ENCODE measurements at regions not wholly inside any gene's neighbourhood (a gene's known extent, or its start where the extent isn't known, plus 50 kb on each side); places are given as distances from the start of the nearest gene placed in this dataset.
"Not testable (repeated sequence)": the region's sequence is repeated elsewhere in the genome, so short reads cannot be mapped to it uniquely, and the experiment has no call there.

DNA sequence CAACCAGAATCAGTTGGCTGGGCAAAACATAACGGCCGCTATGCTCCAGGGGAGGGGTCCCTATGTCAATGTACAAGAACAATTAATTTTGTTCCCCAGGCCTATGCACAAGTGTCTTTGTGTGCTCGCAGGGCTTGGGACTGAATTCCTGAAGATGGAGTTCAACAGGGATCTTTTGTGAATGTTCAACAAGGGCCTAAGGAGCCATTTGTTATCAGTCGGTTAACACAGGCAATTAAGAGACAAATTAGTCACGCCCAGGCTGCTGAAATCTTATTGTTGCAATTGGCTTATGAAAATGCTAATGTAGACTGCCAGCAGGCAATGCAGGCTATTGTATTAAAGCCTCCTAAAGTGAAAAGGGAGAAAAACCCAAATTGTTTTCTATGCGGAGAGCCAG lies 117.5 kb downstream of the ZNF429 start:
- no peak for TF ChIP-seq CTCF (IDR thresholded peaks at IDR 0.05)
- intact Hi-C loops (cut with DNase I) = no loop called here

GRCh38 chr19:21621671-21622070 lies 116.3 kb downstream of the ZNF429 start:
- H3K9ac ChIP-seq (ENCODE audit: low read depth in 2 of 2, low read length in 2 of 2) = no peak overlapping the region
- no peaks in the 10 kb centered on the region for H3K36me3 ChIP-seq
- no peaks in the 10 kb centered on the region for H3K4me1 ChIP-seq
- H3K27me3 ChIP-seq = no peaks in the 10 kb centered on the region
- H3K4me3 ChIP-seq = no peak overlapping the region
- intact Hi-C loops (cut with DNase I) = no loop called here
- DNase-seq = no peak
- no peak overlapping the region for H3K27ac ChIP-seq
- no peak for TF ChIP-seq CTCF (IDR thresholded peaks at IDR 0.05)
- no peaks in the 10 kb centered on the region for H3K9me3 ChIP-seq

More for the DNA sequence above, 117.5 kb downstream of the ZNF429 start:
- Histone ChIP-seq H3K36me3 (no peaks in the 10 kb centered on the region), H3K9ac (ENCODE audit: low read depth in 2 of 2, low read length in 2 of 2) (no peak overlapping the region), H3K9me3 (no peaks in the 10 kb centered on the region), H3K4me3 (no peak overlapping the region), H3K4me1 (no peaks in the 10 kb centered on the region), H3K27me3 (no peaks in the 10 kb centered on the region), H3K27ac (no peak overlapping the region)
- no peak for DNase-seq

- DNase-seq = no peak
- H3K36me3 ChIP-seq = no peaks in the 10 kb centered on the region
- H3K9me3 ChIP-seq = no peaks in the 10 kb centered on the region
- intact Hi-C loops (cut with DNase I) = no loop called here
- no peak for TF ChIP-seq CTCF (IDR thresholded peaks at IDR 0.05)
- no peak overlapping the region for H3K9ac ChIP-seq (ENCODE audit: low read depth in 2 of 2, low read length in 2 of 2)
- H3K4me3 ChIP-seq = no peak overlapping the region
- H3K27ac ChIP-seq = no peak overlapping the region
- H3K27me3 ChIP-seq = no peaks in the 10 kb centered on the region
- no peaks in the 10 kb centered on the region for H3K4me1 ChIP-seq
Measured at GRCh38 chr19:21617740-21618339, 112.4 kb downstream of the ZNF429 start.

- H3K4me1 ChIP-seq; H3K27ac ChIP-seq; H3K27me3 ChIP-seq; H3K9ac ChIP-seq (ENCODE audit: low read depth in 2 of 2, low read length in 2 of 2); H3K36me3 ChIP-seq; H3K4me3 ChIP-seq; DNase-seq; intact Hi-C loops (cut with DNase I); H3K9me3 ChIP-seq: not testable (repeated sequence)
Measured at GRCh38 chr19:21614776-21615175, 109.4 kb downstream of the ZNF429 start.

- intact Hi-C loops (cut with DNase I); H3K27ac ChIP-seq; H3K4me1 ChIP-seq; H3K36me3 ChIP-seq; H3K9me3 ChIP-seq; H3K27me3 ChIP-seq; H3K9ac ChIP-seq (ENCODE audit: low read depth in 2 of 2, low read length in 2 of 2); H3K4me3 ChIP-seq; DNase-seq: not testable (repeated sequence)
Measured at GRCh38 chr19:21613201-21613600, 107.8 kb downstream of the ZNF429 start.

GRCh38 chr19:21612403-21612872 lies 107.0 kb downstream of the ZNF429 start:
- no peaks in the 10 kb centered on the region for H3K9me3 ChIP-seq
- H3K9ac ChIP-seq (ENCODE audit: low read depth in 2 of 2, low read length in 2 of 2) = no peak overlapping the region
- no peak overlapping the region for H3K27ac ChIP-seq
- H3K4me3 ChIP-seq = no peak overlapping the region
- no peak for TF ChIP-seq CTCF (IDR thresholded peaks at IDR 0.05)
- H3K27me3 ChIP-seq = no peaks in the 10 kb centered on the region
- H3K36me3 ChIP-seq = no peaks in the 10 kb centered on the region
- DNase-seq = no peak
- H3K4me1 ChIP-seq = peaks cover 5% of the 10 kb centered on the region
- intact Hi-C loops (cut with DNase I) = no loop called here
